Stomach (tissue), 4 donors: ENCODE measurements at regions not wholly inside any gene's neighbourhood (a gene's known extent, or its start where the extent isn't known, plus 50 kb on each side); places are given as distances from the start of the nearest gene placed in this dataset.

Experiments used
- CTCF ChIP-seq, 7 experiments: fragments of 450-650 bp in 4 of 7; fragments of 200-600 bp in 3 of 7; sonication (generic) in 3 of 7; IDR thresholded peaks; one replicate each; pipeline ENCODE4 v1.5.1; 2016 to 2019; ENCODE audit warnings: antibody characterized with exemption in 7 of 7, control low read depth in 2 of 7, mild to moderate bottlenecking in 1 of 7
- EP300 ChIP-seq: sonication (generic); formaldehyde crosslinking; IDR thresholded peaks from one replicate; pipeline ENCODE4 v1.6.1; 2017; ENCODE audit warnings: antibody characterized with exemption
- POLR2A ChIP-seq, 4 donors: fragments of 450-650 bp; IDR thresholded peaks; one replicate each; pipeline ENCODE4 v1.6.1; 2016; ENCODE audit warnings: antibody characterized with exemption in 4 of 4, control low read depth in 2 of 4, mild to moderate bottlenecking in 1 of 4, moderate library complexity in 1 of 4
- POLR2AphosphoS5 ChIP-seq, 3 donors: sonication (generic); formaldehyde crosslinking; IDR thresholded peaks; one replicate each; pipeline ENCODE4 v1.6.1; 2016; ENCODE audit warnings: antibody characterized with exemption in 3 of 3

- TF ChIP-seq CTCF (IDR thresholded peaks at IDR 0.05), result no peak
- TF ChIP-seq POLR2AphosphoS5 (IDR thresholded peaks at IDR 0.05), result no peak
- TF ChIP-seq POLR2A (IDR thresholded peaks at IDR 0.05), result no peak
- no peak for TF ChIP-seq EP300
Measured at GRCh38 chr3:177377166-177377565, 179.9 kb upstream of the TBL1XR1 start.
